HFF-Myc (cell line): ENCODE measurements at regions not wholly inside any gene's neighbourhood (a gene's known extent, or its start where the extent isn't known, plus 50 kb on each side); places are given as distances from the start of the nearest gene placed in this dataset.

Experiments
- DNase-seq: peaks from one replicate; pipeline ENCODE4 v3.0.0-alpha.2; 2011; ENCODE audit warnings: low read depth; ENCODE audit errors: extremely low read depth
- H3K4me3 ChIP-seq: replicated peaks from 2 replicates; pipeline ENCODE4 v1.5.1; 2011; ENCODE audit warnings: low read depth, mild to moderate bottlenecking, control low read depth, low read length
- TF ChIP-seq, protein P1 (sequence below): IDR thresholded peaks from 2 replicates; pipeline ENCODE4 v1.5.1; 2012; ENCODE audit warnings: mild to moderate bottlenecking, low read depth, low read length, control low read depth; ENCODE audit errors: missing control alignments

- no peak overlapping the region for H3K4me3 ChIP-seq
- DNase-seq, result no peak
- TF ChIP-seq, protein P1, sequence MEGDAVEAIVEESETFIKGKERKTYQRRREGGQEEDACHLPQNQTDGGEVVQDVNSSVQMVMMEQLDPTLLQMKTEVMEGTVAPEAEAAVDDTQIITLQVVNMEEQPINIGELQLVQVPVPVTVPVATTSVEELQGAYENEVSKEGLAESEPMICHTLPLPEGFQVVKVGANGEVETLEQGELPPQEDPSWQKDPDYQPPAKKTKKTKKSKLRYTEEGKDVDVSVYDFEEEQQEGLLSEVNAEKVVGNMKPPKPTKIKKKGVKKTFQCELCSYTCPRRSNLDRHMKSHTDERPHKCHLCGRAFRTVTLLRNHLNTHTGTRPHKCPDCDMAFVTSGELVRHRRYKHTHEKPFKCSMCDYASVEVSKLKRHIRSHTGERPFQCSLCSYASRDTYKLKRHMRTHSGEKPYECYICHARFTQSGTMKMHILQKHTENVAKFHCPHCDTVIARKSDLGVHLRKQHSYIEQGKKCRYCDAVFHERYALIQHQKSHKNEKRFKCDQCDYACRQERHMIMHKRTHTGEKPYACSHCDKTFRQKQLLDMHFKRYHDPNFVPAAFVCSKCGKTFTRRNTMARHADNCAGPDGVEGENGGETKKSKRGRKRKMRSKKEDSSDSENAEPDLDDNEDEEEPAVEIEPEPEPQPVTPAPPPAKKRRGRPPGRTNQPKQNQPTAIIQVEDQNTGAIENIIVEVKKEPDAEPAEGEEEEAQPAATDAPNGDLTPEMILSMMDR, result no peak
Observed at GRCh38 chr1:194268839-194269238, 1082.4 kb upstream of the B3GALT2 start.

DNA sequence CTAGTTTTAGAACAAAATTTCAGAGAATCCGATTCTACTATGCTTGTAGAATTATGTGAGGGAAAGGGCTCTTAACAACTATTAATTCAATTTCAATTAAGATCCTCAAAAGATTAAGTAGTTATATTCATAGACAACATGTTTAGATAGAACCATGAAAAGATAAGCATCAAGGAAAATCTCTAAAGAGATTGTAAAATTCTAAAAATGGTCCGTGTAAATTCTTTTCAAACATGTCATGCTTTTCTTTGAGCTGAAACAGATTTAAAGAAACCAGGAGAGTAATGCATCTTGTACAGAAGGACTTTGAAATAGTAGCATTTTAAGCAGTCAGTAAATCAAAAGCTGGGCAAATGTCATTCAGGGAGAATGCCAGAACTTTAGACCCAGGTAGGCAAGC, 1080.6 kb upstream of the B3GALT2 start:
- H3K4me3 ChIP-seq, result no peak overlapping the region
- DNase-seq, result no peak
- TF ChIP-seq, protein P1, result no peak

DNA sequence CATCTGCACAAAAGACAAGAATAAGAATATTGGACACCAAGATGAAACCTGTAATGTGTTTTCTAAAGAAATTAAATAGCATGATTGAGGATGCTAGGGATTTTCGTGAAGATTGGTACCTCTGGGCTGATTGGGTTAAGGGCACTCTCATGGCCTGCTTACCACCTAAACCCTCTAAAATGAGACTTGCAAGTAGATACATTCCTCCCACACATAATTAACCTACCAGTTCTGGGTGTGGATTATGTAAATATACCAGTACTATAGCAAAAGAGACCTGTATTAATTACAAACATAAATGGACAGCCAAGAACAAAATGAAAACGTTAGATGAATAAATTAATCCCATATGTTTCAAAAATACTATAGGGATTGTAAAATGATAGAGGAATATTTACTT, 1069.6 kb upstream of the B3GALT2 start:
- no peak overlapping the region for H3K4me3 ChIP-seq
- TF ChIP-seq, protein P1, result no peak
- no peak for DNase-seq

DNA sequence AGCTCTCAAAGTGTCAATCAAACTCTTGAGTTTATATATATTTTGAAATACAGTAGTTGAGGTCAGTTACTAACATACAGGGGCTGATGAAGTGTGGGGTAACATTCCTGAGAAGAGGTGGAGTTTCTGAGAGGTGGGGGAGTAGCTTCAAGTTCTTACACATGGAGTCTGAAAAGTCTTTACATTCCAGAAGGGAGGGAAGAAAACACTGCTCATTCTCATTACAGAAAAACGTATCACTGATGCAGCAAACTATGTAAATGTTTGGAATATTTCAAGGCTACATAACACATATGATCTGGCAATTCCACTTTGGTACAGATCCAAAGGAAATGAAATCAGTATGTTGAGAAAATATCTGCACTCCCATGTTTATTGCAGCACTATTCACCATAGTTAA, 1065.8 kb upstream of the B3GALT2 start:
- DNase-seq, result peak; percentile 9
- TF ChIP-seq, protein P1, result no peak
- H3K4me3 ChIP-seq, result no peak overlapping the region

DNA sequence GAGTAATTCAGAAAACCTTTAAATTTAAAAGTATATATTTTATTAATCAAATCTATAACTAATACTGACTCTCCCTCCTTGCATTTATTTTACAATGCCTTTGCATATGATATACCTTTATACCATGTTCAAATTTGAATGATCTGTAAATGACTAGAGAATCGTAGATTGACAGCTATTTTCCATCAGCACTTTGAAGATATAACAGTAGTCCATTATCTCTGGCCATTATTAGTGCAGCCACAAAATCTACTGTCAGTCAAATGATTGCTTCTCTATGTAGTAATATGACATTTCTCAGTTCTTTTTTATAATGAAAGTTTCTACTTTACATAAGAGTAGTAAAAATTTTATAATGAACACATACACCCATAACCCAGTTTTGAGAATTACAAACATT, 1054.8 kb upstream of the B3GALT2 start:
- TF ChIP-seq, protein P1, result no peak
- no peak for DNase-seq

DNA sequence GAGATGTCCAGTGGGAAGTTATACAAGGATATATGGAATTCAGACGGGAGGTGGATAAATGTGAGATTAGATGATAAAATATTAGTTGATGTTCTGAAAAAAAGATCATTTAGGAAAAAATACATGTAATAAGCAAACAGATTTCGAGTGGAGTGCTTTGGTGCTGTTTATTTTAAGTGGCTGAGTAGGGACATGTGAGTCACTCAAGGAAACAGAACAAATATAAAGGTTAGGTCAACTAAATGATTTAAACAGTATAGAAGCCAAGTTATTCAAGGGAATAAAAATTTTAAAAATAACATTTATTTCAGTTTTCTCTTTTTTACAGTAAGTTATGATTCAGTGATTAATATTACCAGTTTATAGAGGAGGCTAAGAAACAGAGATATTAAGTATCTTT, 1046.7 kb upstream of the B3GALT2 start:
- no peak overlapping the region for H3K4me3 ChIP-seq
- TF ChIP-seq, protein P1, result no peak
- no peak for DNase-seq

More for the DNA sequence above, 1054.8 kb upstream of the B3GALT2 start:
- H3K4me3 ChIP-seq, result no peak overlapping the region
